ENCODE measurements at regions not wholly inside any gene's neighbourhood (a gene's known extent, or its start where the extent isn't known, plus 50 kb on each side); places are given as distances from the start of the nearest gene placed in this dataset.

DNA sequence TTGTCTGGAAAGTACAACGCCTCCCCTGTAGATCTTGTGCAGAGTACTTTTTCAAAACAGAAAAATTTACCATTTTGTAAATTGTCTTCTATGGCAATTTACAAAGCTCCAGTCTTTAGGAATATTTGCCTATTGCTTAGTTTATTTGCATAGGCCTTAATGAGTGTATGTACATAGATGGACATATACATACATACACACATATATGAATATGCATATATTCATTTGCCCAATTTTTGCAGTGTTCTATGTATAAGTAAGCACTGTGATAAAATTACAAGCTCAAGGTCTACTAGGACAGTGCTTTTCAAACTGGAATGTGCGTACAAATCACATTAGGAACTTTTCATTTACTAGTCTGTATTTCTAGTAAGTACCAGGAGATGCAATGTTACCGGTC lies 301.3 kb upstream of the SMARCA2 start:
- intact Hi-C loops (cut with DNase I): no loop called here
- WGBS, 2 donors: 58 to 90% methylated on average over 3 of the region's 3 CpGs

GRCh38 chr9:1717882-1718281 lies 297.3 kb upstream of the SMARCA2 start:
- Histone ChIP-seq H3K27ac (no peak overlapping the region), H3K27me3 (no peaks in the 10 kb centered on the region), H3K4me3 (no peak overlapping the region), H3K36me3 (no peaks in the 10 kb centered on the region), H3K4me1 (no peaks in the 10 kb centered on the region), H3K9me3 (no peaks in the 10 kb centered on the region)
- TF ChIP-seq, protein P1, sequence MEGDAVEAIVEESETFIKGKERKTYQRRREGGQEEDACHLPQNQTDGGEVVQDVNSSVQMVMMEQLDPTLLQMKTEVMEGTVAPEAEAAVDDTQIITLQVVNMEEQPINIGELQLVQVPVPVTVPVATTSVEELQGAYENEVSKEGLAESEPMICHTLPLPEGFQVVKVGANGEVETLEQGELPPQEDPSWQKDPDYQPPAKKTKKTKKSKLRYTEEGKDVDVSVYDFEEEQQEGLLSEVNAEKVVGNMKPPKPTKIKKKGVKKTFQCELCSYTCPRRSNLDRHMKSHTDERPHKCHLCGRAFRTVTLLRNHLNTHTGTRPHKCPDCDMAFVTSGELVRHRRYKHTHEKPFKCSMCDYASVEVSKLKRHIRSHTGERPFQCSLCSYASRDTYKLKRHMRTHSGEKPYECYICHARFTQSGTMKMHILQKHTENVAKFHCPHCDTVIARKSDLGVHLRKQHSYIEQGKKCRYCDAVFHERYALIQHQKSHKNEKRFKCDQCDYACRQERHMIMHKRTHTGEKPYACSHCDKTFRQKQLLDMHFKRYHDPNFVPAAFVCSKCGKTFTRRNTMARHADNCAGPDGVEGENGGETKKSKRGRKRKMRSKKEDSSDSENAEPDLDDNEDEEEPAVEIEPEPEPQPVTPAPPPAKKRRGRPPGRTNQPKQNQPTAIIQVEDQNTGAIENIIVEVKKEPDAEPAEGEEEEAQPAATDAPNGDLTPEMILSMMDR (IDR thresholded peaks at IDR 0.05): no peak
- no peak for ATAC-seq
- 41 to 85% methylated on average over 2 of the region's 2 CpGs for WGBS, 2 donors
- DNase-seq: no peak
- FAIRE-seq: no peak
- intact Hi-C loops (cut with DNase I): no loop called here

More for the DNA sequence above, 301.3 kb upstream of the SMARCA2 start:
- no peak overlapping the region for H3K4me3 ChIP-seq
- FAIRE-seq: no peak
- no peaks in the 10 kb centered on the region for H3K4me1 ChIP-seq
- no peaks in the 10 kb centered on the region for H3K27me3 ChIP-seq
- TF ChIP-seq, protein P1 (IDR thresholded peaks at IDR 0.05): no peak
- DNase-seq: no peak
- H3K9me3 ChIP-seq: no peaks in the 10 kb centered on the region
- H3K27ac ChIP-seq: no peak overlapping the region
- no peak for ATAC-seq
- H3K36me3 ChIP-seq: no peaks in the 10 kb centered on the region

DNA sequence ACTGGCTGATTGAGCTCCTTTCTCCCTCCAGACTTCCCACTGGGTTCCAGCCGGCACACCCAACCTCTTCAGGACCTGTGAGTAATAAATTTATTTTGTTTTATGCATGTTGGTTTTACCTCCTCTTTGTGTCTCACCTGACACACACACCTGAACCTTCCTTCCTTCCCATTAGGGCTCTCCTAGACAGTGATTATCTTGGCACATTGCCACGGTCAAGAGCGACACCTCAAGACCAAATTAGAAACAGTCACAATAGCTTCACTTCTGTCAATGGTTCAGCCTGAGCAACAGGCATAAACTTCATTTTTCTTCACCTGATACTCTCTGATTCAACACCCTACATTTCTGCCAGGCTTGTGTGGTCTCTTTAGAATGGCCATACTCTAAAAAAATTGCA lies 296.3 kb upstream of the SMARCA2 start:
- intact Hi-C loops (cut with DNase I): no loop called here
- FAIRE-seq: no peak
- DNase-seq: no peak
- WGBS, 2 donors: 46 to 57% methylated on average over 3 of the region's 3 CpGs
- ATAC-seq: no peak
- TF ChIP-seq, protein P1 (IDR thresholded peaks at IDR 0.05): no peak
- no peaks in the 10 kb centered on the region for H3K9me3 ChIP-seq
- no peaks in the 10 kb centered on the region for H3K36me3 ChIP-seq
- H3K4me3 ChIP-seq: no peak overlapping the region
- no peaks in the 10 kb centered on the region for H3K4me1 ChIP-seq
- H3K27me3 ChIP-seq: no peaks in the 10 kb centered on the region
- no peak overlapping the region for H3K27ac ChIP-seq

DNA sequence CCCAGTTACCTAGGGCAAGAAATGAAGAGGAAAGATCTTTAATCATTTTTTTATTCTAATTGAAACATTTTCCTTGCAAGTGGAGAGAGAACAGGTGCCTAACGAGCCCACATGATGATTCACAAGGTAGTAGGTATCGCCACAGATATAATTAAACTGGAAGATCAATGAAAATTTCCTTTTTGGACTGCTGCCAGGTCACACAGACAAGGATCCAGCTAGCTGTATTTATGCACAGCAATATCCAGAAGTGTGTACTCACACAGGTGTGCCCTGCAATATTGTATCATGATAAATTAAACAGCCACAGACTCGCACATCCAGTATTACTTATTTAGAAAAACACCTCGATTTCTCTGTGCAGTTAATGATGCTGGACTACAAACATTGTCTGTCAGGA lies 294.0 kb upstream of the SMARCA2 start:
- 30 to 34% methylated on average over 4 of the region's 4 CpGs for WGBS, 2 donors
- no peak for FAIRE-seq
- no peak overlapping the region for H3K27ac ChIP-seq
- TF ChIP-seq, protein P1 (IDR thresholded peaks at IDR 0.05): no peak
- no peaks in the 10 kb centered on the region for H3K4me1 ChIP-seq
- no peak for ATAC-seq
- intact Hi-C loops (cut with DNase I): no loop called here
- no peaks in the 10 kb centered on the region for H3K27me3 ChIP-seq
- H3K4me3 ChIP-seq: no peak overlapping the region
- H3K36me3 ChIP-seq: no peaks in the 10 kb centered on the region
- DNase-seq: no peak
- H3K9me3 ChIP-seq: no peaks in the 10 kb centered on the region

GRCh38 chr9:1722404-1722803 lies 292.7 kb upstream of the SMARCA2 start:
- WGBS, 2 donors: 56 to 69% methylated on average over 1 of the region's 1 CpG
- ATAC-seq: peak in 3 of 4 donors; percentile 50 to 73 (median 62)

More at GRCh38 chr9:1722404-1722803, 292.7 kb upstream of the SMARCA2 start:
- Histone ChIP-seq H3K36me3 (no peaks in the 10 kb centered on the region), H3K4me3 (no peak overlapping the region), H3K4me1 (no peaks in the 10 kb centered on the region), H3K27me3 (no peaks in the 10 kb centered on the region), H3K9me3 (no peaks in the 10 kb centered on the region), H3K27ac (no peak overlapping the region)
- TF ChIP-seq, protein P1 (IDR thresholded peaks at IDR 0.05): no peak
- intact Hi-C loops (cut with DNase I): no loop called here
- DNase-seq: no peak
- no peak for FAIRE-seq

All from pancreas (tissue), 10 donors.